Hepatocyte (in vitro differentiated cells): ENCODE measurements at regions not wholly inside any gene's neighbourhood (a gene's known extent, or its start where the extent isn't known, plus 50 kb on each side); places are given as distances from the start of the nearest gene placed in this dataset.
A peak's percentile ranks its signal among the peaks of the same experiment; 100 is the strongest.

Source experiments
- CTCF ChIP-seq: fragments of 200-600 bp; sonication (generic); IDR thresholded peaks from 2 replicates; pipeline ENCODE4 v1.5.1; 2016; ENCODE audit warnings: antibody characterized with exemption, mild to moderate bottlenecking; ENCODE audit not compliant: poor library complexity
- EZH2 ChIP-seq: fragments of 200-600 bp; sonication (generic); IDR thresholded peaks from 2 replicates; pipeline ENCODE4 v1.6.1; 2016; ENCODE audit warnings: antibody characterized with exemption, mild to moderate bottlenecking, borderline replicate concordance
- EZH2phosphoT487 ChIP-seq: fragments of 200-600 bp; sonication (generic); IDR thresholded peaks from one replicate; pipeline ENCODE4 v1.6.1; 2018; ENCODE audit warnings: antibody characterized with exemption, mild to moderate bottlenecking, low read depth, moderate library complexity; ENCODE audit not compliant: unreplicated experiment, severe bottlenecking

GRCh38 chr12:63420206-63420644 lies 248.1 kb downstream of the DPY19L2 start:
- TF ChIP-seq CTCF (peak; percentile 63), EZH2 (no peak), EZH2phosphoT487 (no peak)
